Neural cell (in vitro differentiated cells): ENCODE measurements at regions not wholly inside any gene's neighbourhood (a gene's known extent, or its start where the extent isn't known, plus 50 kb on each side); places are given as distances from the start of the nearest gene placed in this dataset.

Source experiments
- CTCF ChIP-seq: fragments of 450-650 bp; IDR thresholded peaks from 2 replicates; pipeline ENCODE4 v1.5.1; 2014; ENCODE audit warnings: antibody characterized with exemption, mild to moderate bottlenecking, moderate library complexity; ENCODE audit not compliant: poor library complexity, severe bottlenecking
- EP300 ChIP-seq: fragments of 450-650 bp; conservative IDR thresholded peaks from 2 replicates; pipeline ENCODE4 v1.6.1; 2014; ENCODE audit warnings: antibody characterized with exemption, mild to moderate bottlenecking, moderate library complexity; ENCODE audit not compliant: poor library complexity, severe bottlenecking
- EZH2 ChIP-seq: fragments of 200-600, 300-800 bp; shearing (Covaris generic), sonication (generic); IDR thresholded peaks from 2 replicates; pipeline ENCODE4 v1.6.1; 2014; ENCODE audit warnings: antibody characterized with exemption, low read length, borderline replicate concordance, mild to moderate bottlenecking; ENCODE audit not compliant: insufficient read depth, poor library complexity, severe bottlenecking
- MXI1 ChIP-seq: fragments of 450-650 bp; conservative IDR thresholded peaks from 2 replicates; pipeline ENCODE4 v1.6.1; 2014; ENCODE audit warnings: antibody characterized with exemption, mild to moderate bottlenecking; ENCODE audit not compliant: poor library complexity, severe bottlenecking
- POLR2AphosphoS5 ChIP-seq: IDR thresholded peaks from 2 replicates; pipeline ENCODE4 v1.6.1; 2012
- SMC3 ChIP-seq: fragments of 450-650 bp; conservative IDR thresholded peaks from 2 replicates; pipeline ENCODE4 v1.6.1; 2014; ENCODE audit warnings: antibody characterized with exemption, mild to moderate bottlenecking, moderate library complexity; ENCODE audit not compliant: poor library complexity
- TAF1 ChIP-seq: IDR thresholded peaks from 2 replicates; pipeline ENCODE4 v1.6.1; 2012; ENCODE audit warnings: low read depth

- TF ChIP-seq POLR2AphosphoS5 = no peak
- TF ChIP-seq CTCF = no peak
- no peak for TF ChIP-seq TAF1
- TF ChIP-seq EZH2 = no peak
- TF ChIP-seq MXI1 = no peak
- TF ChIP-seq SMC3 = no peak
- TF ChIP-seq EP300 = no peak
These were observed 172.3 kb downstream of the OGFRL1 start for GRCh38 chr6:71460933-71461332.
